ENCODE measurements at regions not wholly inside any gene's neighbourhood (a gene's known extent, or its start where the extent isn't known, plus 50 kb on each side); places are given as distances from the start of the nearest gene placed in this dataset.
"Not testable (repeated sequence)": the region's sequence is repeated elsewhere in the genome, so short reads cannot be mapped to it uniquely, and the experiment has no call there.

- DNase-seq, result peak; percentile 53
Measured at GRCh38 chr4:189202182-189202868, 738.3 kb upstream of the FRG1 start.

GRCh38 chr4:189202869-189203271 is 737.8 kb upstream of the FRG1 start:
- no peak overlapping the region for H3K27ac ChIP-seq (ENCODE audit: low read length)
- H3K36me3 ChIP-seq (ENCODE audit: control insufficient read depth, insufficient read depth, low read length), result no peaks in the 10 kb centered on the region
- WGBS (ENCODE audit: insufficient coverage, low lambda C conversion rate), result 56% methylated on average over 5 of the region's 8 CpGs
- H3K27me3 ChIP-seq (ENCODE audit: control insufficient read depth, insufficient read depth, low read length), result no peaks in the 10 kb centered on the region
- no peaks in the 10 kb centered on the region for H3K9me3 ChIP-seq (ENCODE audit: control insufficient read depth, low read depth, low read length)
- peak in 1 of 2 donors; percentile 5 for DNase-seq
- no peak overlapping the region for H3K4me3 ChIP-seq (ENCODE audit: low read length)
- H3K4me1 ChIP-seq (ENCODE audit: control insufficient read depth, insufficient read depth, low read length), result no peaks in the 10 kb centered on the region

More at GRCh38 chr4:189202182-189202868, 738.3 kb upstream of the FRG1 start:
- no peaks in the 10 kb centered on the region for H3K27me3 ChIP-seq (ENCODE audit: control insufficient read depth, insufficient read depth, low read length)
- H3K4me1 ChIP-seq (ENCODE audit: control insufficient read depth, insufficient read depth, low read length), result no peaks in the 10 kb centered on the region
- 39% methylated on average over 6 of the region's 16 CpGs for WGBS (ENCODE audit: insufficient coverage, low lambda C conversion rate)
- no peaks in the 10 kb centered on the region for H3K9me3 ChIP-seq (ENCODE audit: control insufficient read depth, low read depth, low read length)
- no peak overlapping the region for H3K27ac ChIP-seq (ENCODE audit: low read length)
- no peaks in the 10 kb centered on the region for H3K36me3 ChIP-seq (ENCODE audit: control insufficient read depth, insufficient read depth, low read length)
- no peak overlapping the region for H3K4me3 ChIP-seq (ENCODE audit: low read length)

DNA sequence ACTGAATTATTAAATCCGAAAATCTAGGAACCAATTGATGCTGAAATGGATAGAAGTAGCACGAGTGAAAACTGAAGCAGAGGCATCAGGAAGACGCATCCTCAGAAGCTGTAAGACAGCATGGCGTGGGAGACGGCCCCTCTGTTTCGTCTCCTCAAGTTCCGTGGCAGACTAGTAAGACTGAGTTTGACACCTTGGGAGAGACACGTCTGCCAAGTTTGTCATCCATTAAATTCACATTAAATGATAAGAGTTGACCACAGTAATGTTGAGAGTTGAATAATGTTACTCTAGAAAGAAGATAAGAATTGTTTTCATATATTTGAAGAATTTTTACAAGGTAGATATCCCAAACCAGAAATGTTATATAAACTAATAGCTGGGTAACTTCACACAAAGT is 736.1 kb upstream of the FRG1 start:
- Histone ChIP-seq H3K4me1 (ENCODE audit: control insufficient read depth, insufficient read depth, low read length) (no peaks in the 10 kb centered on the region), H3K9me3 (ENCODE audit: control insufficient read depth, low read depth, low read length) (no peaks in the 10 kb centered on the region), H3K27ac (ENCODE audit: low read length) (no peak overlapping the region), H3K4me3 (ENCODE audit: low read length) (no peak overlapping the region), H3K36me3 (ENCODE audit: control insufficient read depth, insufficient read depth, low read length) (no peaks in the 10 kb centered on the region), H3K27me3 (ENCODE audit: control insufficient read depth, insufficient read depth, low read length) (no peaks in the 10 kb centered on the region)
- 79% methylated on average over 2 of the region's 8 CpGs for WGBS (ENCODE audit: insufficient coverage, low lambda C conversion rate)
- DNase-seq, result no peak

- H3K27ac ChIP-seq (ENCODE audit: low read length), result no peak overlapping the region
- no peaks in the 10 kb centered on the region for H3K9me3 ChIP-seq (ENCODE audit: control insufficient read depth, low read depth, low read length)
- no peaks in the 10 kb centered on the region for H3K27me3 ChIP-seq (ENCODE audit: control insufficient read depth, insufficient read depth, low read length)
- WGBS (ENCODE audit: insufficient coverage, low lambda C conversion rate), result 83% methylated on average over 2 of the region's 10 CpGs
- DNase-seq, result no peak
- H3K36me3 ChIP-seq (ENCODE audit: control insufficient read depth, insufficient read depth, low read length), result no peaks in the 10 kb centered on the region
- no peaks in the 10 kb centered on the region for H3K4me1 ChIP-seq (ENCODE audit: control insufficient read depth, insufficient read depth, low read length)
- H3K4me3 ChIP-seq (ENCODE audit: low read length), result no peak overlapping the region
Measured at GRCh38 chr4:189206953-189207352, 733.7 kb upstream of the FRG1 start.

- H3K27me3 ChIP-seq (ENCODE audit: control insufficient read depth, insufficient read depth, low read length), result no peaks in the 10 kb centered on the region
- H3K36me3 ChIP-seq (ENCODE audit: control insufficient read depth, insufficient read depth, low read length), result no peaks in the 10 kb centered on the region
- H3K4me1 ChIP-seq (ENCODE audit: control insufficient read depth, insufficient read depth, low read length), result no peaks in the 10 kb centered on the region
- no peak for DNase-seq
- H3K27ac ChIP-seq (ENCODE audit: low read length), result no peak overlapping the region
- WGBS (ENCODE audit: insufficient coverage, low lambda C conversion rate), result 100% methylated on average over 1 of the region's 5 CpGs
- no peaks in the 10 kb centered on the region for H3K9me3 ChIP-seq (ENCODE audit: control insufficient read depth, low read depth, low read length)
- no peak overlapping the region for H3K4me3 ChIP-seq (ENCODE audit: low read length)
Measured at GRCh38 chr4:189207872-189208271, 732.8 kb upstream of the FRG1 start.

GRCh38 chr4:189215574-189215973 is 725.1 kb upstream of the FRG1 start:
- H3K9me3 ChIP-seq (ENCODE audit: control insufficient read depth, low read depth, low read length), result no peaks in the 10 kb centered on the region
- DNase-seq, result no peak
- 79% methylated on average over 2 of the region's 3 CpGs for WGBS (ENCODE audit: insufficient coverage, low lambda C conversion rate)
- no peak overlapping the region for H3K4me3 ChIP-seq (ENCODE audit: low read length)
- H3K27ac ChIP-seq (ENCODE audit: low read length), result no peak overlapping the region
- no peaks in the 10 kb centered on the region for H3K36me3 ChIP-seq (ENCODE audit: control insufficient read depth, insufficient read depth, low read length)
- H3K27me3 ChIP-seq (ENCODE audit: control insufficient read depth, insufficient read depth, low read length), result no peaks in the 10 kb centered on the region
- no peaks in the 10 kb centered on the region for H3K4me1 ChIP-seq (ENCODE audit: control insufficient read depth, insufficient read depth, low read length)

DNA sequence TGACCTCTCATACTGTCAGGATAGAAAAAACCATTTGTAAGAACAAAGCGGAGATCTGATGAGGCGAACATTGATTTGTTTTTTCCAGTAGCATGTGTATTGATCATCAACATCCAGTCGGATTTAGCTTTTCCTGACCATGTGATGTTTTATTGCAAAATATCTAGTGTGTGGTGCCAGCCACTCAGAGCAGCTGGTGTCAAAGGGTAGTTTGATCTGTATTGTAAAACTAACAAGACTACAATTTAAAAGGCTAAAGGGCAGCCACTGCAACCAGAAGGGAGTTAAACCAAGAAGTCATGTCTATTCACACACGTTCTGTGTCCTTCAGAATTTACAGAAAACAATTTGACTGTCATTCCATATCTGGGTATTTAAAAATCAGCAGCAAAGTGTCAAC is 719.0 kb upstream of the FRG1 start:
- no peaks in the 10 kb centered on the region for H3K9me3 ChIP-seq (ENCODE audit: control insufficient read depth, low read depth, low read length)
- no peaks in the 10 kb centered on the region for H3K27me3 ChIP-seq (ENCODE audit: control insufficient read depth, insufficient read depth, low read length)
- no peak overlapping the region for H3K4me3 ChIP-seq (ENCODE audit: low read length)
- no peaks in the 10 kb centered on the region for H3K4me1 ChIP-seq (ENCODE audit: control insufficient read depth, insufficient read depth, low read length)
- 25% methylated on average over 1 of the region's 4 CpGs for WGBS (ENCODE audit: insufficient coverage, low lambda C conversion rate)
- DNase-seq, result no peak
- H3K27ac ChIP-seq (ENCODE audit: low read length), result no peak overlapping the region
- H3K36me3 ChIP-seq (ENCODE audit: control insufficient read depth, insufficient read depth, low read length), result no peaks in the 10 kb centered on the region

DNA sequence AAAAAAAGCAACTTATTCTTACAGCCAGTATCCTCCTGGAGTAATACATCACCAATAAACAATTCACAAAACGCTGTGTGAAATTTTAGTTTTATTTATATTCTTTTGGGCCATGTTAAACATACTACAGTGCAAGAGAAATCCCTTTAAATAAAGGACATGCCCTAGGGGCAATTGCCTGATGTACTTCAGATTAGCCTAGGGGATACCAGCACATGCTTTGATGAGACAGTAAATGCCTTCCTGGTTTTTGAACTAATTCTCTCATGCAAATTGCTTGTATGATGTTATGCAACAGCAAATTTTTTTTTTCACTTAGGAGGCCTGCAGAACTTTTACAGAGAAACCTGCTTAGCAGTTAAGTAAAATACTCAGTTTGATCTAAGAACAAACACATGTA is 711.9 kb upstream of the FRG1 start:
- no peak overlapping the region for H3K27ac ChIP-seq (ENCODE audit: low read length)
- DNase-seq, result no peak
- no peaks in the 10 kb centered on the region for H3K4me1 ChIP-seq (ENCODE audit: control insufficient read depth, insufficient read depth, low read length)
- no peaks in the 10 kb centered on the region for H3K27me3 ChIP-seq (ENCODE audit: control insufficient read depth, insufficient read depth, low read length)
- WGBS (ENCODE audit: insufficient coverage, low lambda C conversion rate), result no CpG with 5 or more reads among the region's 1 CpG
- H3K36me3 ChIP-seq (ENCODE audit: control insufficient read depth, insufficient read depth, low read length), result no peaks in the 10 kb centered on the region
- H3K4me3 ChIP-seq (ENCODE audit: low read length), result no peak overlapping the region
- no peaks in the 10 kb centered on the region for H3K9me3 ChIP-seq (ENCODE audit: control insufficient read depth, low read depth, low read length)

DNA sequence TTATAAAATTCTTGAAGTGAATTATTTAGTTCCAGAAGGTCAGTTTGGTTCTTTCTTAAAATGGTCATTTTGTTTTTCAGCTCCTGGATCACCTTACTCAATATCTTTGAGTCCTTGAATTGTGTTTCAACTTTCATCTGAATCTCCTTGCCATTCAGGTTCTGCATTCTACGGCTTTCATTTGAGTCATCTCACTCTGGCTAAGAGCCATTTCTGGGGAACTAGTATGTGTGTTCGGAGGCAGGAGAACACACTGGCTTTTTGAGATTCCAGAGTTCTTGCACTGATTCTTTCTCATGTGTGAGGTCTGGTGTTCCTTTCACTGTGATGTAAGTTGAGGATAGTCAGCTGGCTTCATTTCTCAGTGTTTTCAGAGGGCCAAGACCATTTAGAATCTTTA is 708.4 kb upstream of the FRG1 start:
- Histone ChIP-seq H3K27ac (ENCODE audit: low read length) (no peak overlapping the region), H3K9me3 (ENCODE audit: control insufficient read depth, low read depth, low read length) (peaks cover 9% of the 10 kb centered on the region), H3K36me3 (ENCODE audit: control insufficient read depth, insufficient read depth, low read length) (no peaks in the 10 kb centered on the region), H3K27me3 (ENCODE audit: control insufficient read depth, insufficient read depth, low read length) (no peaks in the 10 kb centered on the region), H3K4me3 (ENCODE audit: low read length) (no peak overlapping the region), H3K4me1 (ENCODE audit: control insufficient read depth, insufficient read depth, low read length) (no peaks in the 10 kb centered on the region)
- DNase-seq, result no peak
- WGBS (ENCODE audit: insufficient coverage, low lambda C conversion rate), result no CpG with 5 or more reads among the region's 2 CpGs

DNA sequence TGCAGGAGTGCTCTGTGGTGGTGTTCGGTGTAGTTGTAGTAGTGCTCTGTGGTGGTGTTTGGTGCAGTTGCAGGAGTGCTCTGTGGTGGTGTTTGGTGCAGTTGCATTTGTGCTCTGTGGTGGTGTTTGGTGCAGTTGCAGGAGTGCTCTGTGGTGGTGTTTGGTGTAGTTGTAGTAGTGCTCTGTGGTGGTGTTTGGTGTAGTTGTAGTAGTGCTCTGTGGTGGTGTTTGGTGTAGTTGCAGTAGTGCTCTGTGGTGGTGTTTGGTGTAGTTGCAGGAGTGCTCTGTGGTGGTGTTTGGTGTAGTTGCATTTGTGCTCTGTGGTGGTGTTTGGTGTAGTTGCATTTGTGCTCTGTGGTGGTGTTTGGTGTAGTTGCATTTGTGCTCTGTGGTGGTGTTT is 706.9 kb upstream of the FRG1 start:
- H3K4me3 ChIP-seq (ENCODE audit: low read length); H3K36me3 ChIP-seq (ENCODE audit: control insufficient read depth, insufficient read depth, low read length); H3K27ac ChIP-seq (ENCODE audit: low read length); H3K4me1 ChIP-seq (ENCODE audit: control insufficient read depth, insufficient read depth, low read length); DNase-seq; H3K27me3 ChIP-seq (ENCODE audit: control insufficient read depth, insufficient read depth, low read length): not testable (repeated sequence)
- H3K9me3 ChIP-seq (ENCODE audit: control insufficient read depth, low read depth, low read length), result peaks cover 12% of the 10 kb centered on the region
- WGBS (ENCODE audit: insufficient coverage, low lambda C conversion rate), result no CpG with 5 or more reads among the region's 1 CpG

- peaks cover 12% of the 10 kb centered on the region for H3K9me3 ChIP-seq (ENCODE audit: control insufficient read depth, low read depth, low read length)
- not testable (repeated sequence) for H3K4me1 ChIP-seq (ENCODE audit: control insufficient read depth, insufficient read depth, low read length); H3K36me3 ChIP-seq (ENCODE audit: control insufficient read depth, insufficient read depth, low read length); H3K4me3 ChIP-seq (ENCODE audit: low read length); H3K27ac ChIP-seq (ENCODE audit: low read length); DNase-seq; H3K27me3 ChIP-seq (ENCODE audit: control insufficient read depth, insufficient read depth, low read length)
Measured at GRCh38 chr4:189234948-189235347, 705.7 kb upstream of the FRG1 start.
